ENCODE measurements at regions not wholly inside any gene's neighbourhood (a gene's known extent, or its start where the extent isn't known, plus 50 kb on each side); places are given as distances from the start of the nearest gene placed in this dataset.
A peak's percentile ranks its signal among the peaks of the same experiment; 100 is the strongest.

DNA sequence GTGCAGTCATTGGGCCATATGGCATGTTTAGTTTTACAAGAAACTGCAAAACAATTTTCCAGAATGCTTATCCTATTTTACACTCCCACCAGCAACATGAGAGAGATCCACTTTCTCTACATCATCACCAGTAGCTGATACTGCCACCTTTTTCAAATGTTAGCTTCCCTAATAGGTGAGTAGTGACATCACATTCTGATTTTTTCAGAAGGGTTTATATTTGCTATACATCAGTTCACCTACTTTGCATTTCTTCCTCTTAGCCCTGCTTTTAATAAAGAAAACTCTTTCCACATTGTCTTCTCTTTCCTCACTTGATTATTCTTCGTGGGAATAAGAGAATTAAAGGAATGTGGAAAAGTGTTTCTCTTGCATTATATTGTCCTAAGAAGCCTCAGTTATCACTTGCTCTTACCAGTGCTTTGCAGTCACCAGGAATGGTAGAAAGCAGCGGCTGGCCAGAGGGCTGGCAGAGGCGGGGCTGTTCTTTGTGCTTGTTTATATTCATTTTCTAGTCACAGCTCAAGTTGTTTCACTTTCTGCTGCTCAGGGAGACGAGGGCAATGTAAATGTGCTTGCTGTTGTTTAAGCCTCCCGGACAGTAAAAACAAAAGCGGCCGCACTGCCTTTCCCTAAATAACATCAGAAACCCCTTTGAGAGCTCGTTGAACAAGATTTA lies 164.8 kb downstream of the HSD17B3 start:
- no peak overlapping the region for H3K27ac ChIP-seq
- DNase-seq (peak in 1 of 3 donors; percentile 41), ATAC-seq (peak; percentile 68 to 85 (median 84))
- no peaks in the 10 kb centered on the region for H3K9me3 ChIP-seq
- H3K4me1 ChIP-seq: no peaks in the 10 kb centered on the region
- intact Hi-C loops (cut with DNase I): no loop called here
- no peak overlapping the region for H3K4me3 ChIP-seq
- H3K27me3 ChIP-seq: no peaks in the 10 kb centered on the region
- no peaks in the 10 kb centered on the region for H3K36me3 ChIP-seq
- TF ChIP-seq CTCF (IDR thresholded peaks at IDR 0.05): no peak
- TF ChIP-seq POLR2A (IDR thresholded peaks at IDR 0.05): no peak
- 16% methylated on average over 8 of the region's 8 CpGs for WGBS (ENCODE audit: insufficient coverage, low coverage, low lambda C conversion rate, missing lambda C conversion rate)

DNA sequence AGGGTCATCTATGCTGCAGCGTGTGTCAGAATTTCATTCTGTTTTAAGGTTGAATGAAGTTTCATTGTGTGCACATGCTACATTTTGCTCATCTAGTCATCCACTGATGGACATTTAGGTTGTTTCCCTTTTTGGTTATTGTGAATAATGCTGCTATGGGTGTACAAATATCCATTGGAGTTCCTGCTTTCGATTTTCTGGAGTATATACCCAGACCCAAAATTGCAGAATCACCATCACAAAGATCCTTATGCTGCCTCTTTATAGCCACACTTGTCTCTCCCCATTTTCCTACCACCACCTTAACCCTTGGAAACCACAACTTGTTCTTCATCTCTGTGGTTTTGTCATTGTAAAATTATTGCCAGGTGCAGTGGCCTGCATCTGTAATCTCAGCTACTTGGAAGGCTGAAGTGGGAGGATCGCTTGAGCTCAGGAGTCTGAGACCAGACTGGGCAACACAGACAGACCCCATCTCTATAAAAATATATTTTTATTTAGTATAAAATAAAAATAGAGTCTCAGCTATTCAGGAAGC lies 166.2 kb downstream of the HSD17B3 start:
- Histone ChIP-seq H3K27me3 (no peaks in the 10 kb centered on the region), H3K27ac (no peak overlapping the region), H3K9me3 (no peaks in the 10 kb centered on the region), H3K4me3 (no peak overlapping the region), H3K4me1 (no peaks in the 10 kb centered on the region), H3K36me3 (no peaks in the 10 kb centered on the region)
- 73% methylated on average over 3 of the region's 3 CpGs for WGBS (ENCODE audit: insufficient coverage, low coverage, low lambda C conversion rate, missing lambda C conversion rate)
- ATAC-seq (no peak), DNase-seq (no peak)
- no peak for TF ChIP-seq CTCF (IDR thresholded peaks at IDR 0.05)
- intact Hi-C loops (cut with DNase I): no loop called here

GRCh38 chr9:96135076-96135752 lies 166.8 kb downstream of the HSD17B3 start:
- no peak for ATAC-seq
- H3K4me3 ChIP-seq: no peak overlapping the region
- no peak for DNase-seq
- H3K4me1 ChIP-seq: no peaks in the 10 kb centered on the region
- H3K27ac ChIP-seq: no peak overlapping the region
- H3K27me3 ChIP-seq: no peaks in the 10 kb centered on the region
- WGBS (ENCODE audit: insufficient coverage, low coverage, low lambda C conversion rate, missing lambda C conversion rate): 65% methylated on average over 9 of the region's 9 CpGs
- H3K36me3 ChIP-seq: no peaks in the 10 kb centered on the region
- intact Hi-C loops (cut with DNase I): no loop called here
- no peaks in the 10 kb centered on the region for H3K9me3 ChIP-seq
- TF ChIP-seq POLR2A (IDR thresholded peaks at IDR 0.05) (no peak), CTCF (IDR thresholded peaks at IDR 0.05) (no peak)

- Histone ChIP-seq H3K36me3 (no peaks in the 10 kb centered on the region), H3K9me3 (no peaks in the 10 kb centered on the region), H3K4me1 (no peaks in the 10 kb centered on the region), H3K27me3 (no peaks in the 10 kb centered on the region), H3K27ac (no peak overlapping the region), H3K4me3 (no peak overlapping the region)
- 80% methylated on average over 6 of the region's 6 CpGs for WGBS (ENCODE audit: insufficient coverage, low coverage, low lambda C conversion rate, missing lambda C conversion rate)
- intact Hi-C loops (cut with DNase I): no loop called here
- no peak for TF ChIP-seq POLR2A (IDR thresholded peaks at IDR 0.05)
- TF ChIP-seq CTCF (IDR thresholded peaks at IDR 0.05): no peak
- DNase-seq: no peak
- ATAC-seq: no peak
These were observed 168.5 kb downstream of the HSD17B3 start for GRCh38 chr9:96133321-96134021.

Data from right lobe of liver (tissue), 6 donors.